Trophoblast cell (in vitro differentiated cells and primary cell): ENCODE measurements at regions not wholly inside any gene's neighbourhood (a gene's known extent, or its start where the extent isn't known, plus 50 kb on each side); places are given as distances from the start of the nearest gene placed in this dataset.

Source experiments
- DNase-seq, 2 donors: peaks; one replicate each; pipeline ENCODE4 v3.0.0-alpha.2; 2016
- H2AFZ ChIP-seq: 2 replicates; pipeline ENCODE4 v1.6.1; 2013; ENCODE audit warnings: low read length, moderate library complexity, mild to moderate bottlenecking; ENCODE audit not compliant: insufficient read depth, poor library complexity
- H2AK5ac ChIP-seq: 2 replicates; pipeline ENCODE4 v1.6.1; 2013; ENCODE audit warnings: mild to moderate bottlenecking, low read length
- H2BK120ac ChIP-seq: 2 replicates; pipeline ENCODE4 v1.6.1; 2013; ENCODE audit warnings: low read length, mild to moderate bottlenecking, moderate library complexity; ENCODE audit not compliant: insufficient read depth, poor library complexity
- H2BK12ac ChIP-seq: 2 replicates; pipeline ENCODE4 v1.6.1; 2013; ENCODE audit warnings: mild to moderate bottlenecking, low read length, moderate library complexity
- H2BK5ac ChIP-seq: 2 replicates; pipeline ENCODE4 v1.6.1; 2013; ENCODE audit warnings: low read length, low read depth, moderate library complexity, mild to moderate bottlenecking; ENCODE audit not compliant: poor library complexity
- H3K14ac ChIP-seq: 2 replicates; pipeline ENCODE4 v1.6.1; 2013; ENCODE audit warnings: mild to moderate bottlenecking, low read length
- H3K18ac ChIP-seq: 2 replicates; pipeline ENCODE4 v1.6.1; 2013; ENCODE audit warnings: mild to moderate bottlenecking, low read length
- H3K23ac ChIP-seq: 2 replicates; pipeline ENCODE4 v1.6.1; 2013; ENCODE audit warnings: low read length
- H3K27ac ChIP-seq: 2 replicates; pipeline ENCODE4 v1.5.1; 2013; ENCODE audit warnings: low read depth, mild to moderate bottlenecking, inconsistent platforms, low read length, moderate library complexity
- H3K27me3 ChIP-seq: 2 replicates; pipeline ENCODE4 v1.6.1; 2013; ENCODE audit warnings: inconsistent platforms, mild to moderate bottlenecking, low read length, moderate library complexity; ENCODE audit not compliant: insufficient read depth
- H3K36me3 ChIP-seq, 2 experiments: 1 replicate in 1 of 2; 2 replicates in 1 of 2; pipeline ENCODE4 v1.6.1; 2013; ENCODE audit warnings: low read length in 2 of 2, mild to moderate bottlenecking in 2 of 2, moderate library complexity in 1 of 2; ENCODE audit not compliant: insufficient read depth in 2 of 2, control insufficient read depth in 1 of 2
- H3K4ac ChIP-seq: 2 replicates; pipeline ENCODE4 v1.6.1; 2013; ENCODE audit warnings: low read depth, mild to moderate bottlenecking, low read length, moderate library complexity
- H3K4me1 ChIP-seq, 2 experiments: 1 replicate in 1 of 2; 2 replicates in 1 of 2; pipeline ENCODE4 v1.6.1; 2013; ENCODE audit warnings: low read length in 2 of 2, mild to moderate bottlenecking in 2 of 2, moderate library complexity in 1 of 2; ENCODE audit not compliant: insufficient read depth in 2 of 2, control insufficient read depth in 1 of 2
- H3K4me2 ChIP-seq: 2 replicates; pipeline ENCODE4 v1.6.1; 2013; ENCODE audit warnings: inconsistent platforms, mild to moderate bottlenecking, low read length, moderate library complexity
- H3K4me3 ChIP-seq: 2 replicates; pipeline ENCODE4 v1.5.1; 2013; ENCODE audit warnings: mild to moderate bottlenecking, low read depth, low read length, inconsistent platforms
- H3K79me1 ChIP-seq: one replicate; pipeline ENCODE4 v1.6.1; 2013; ENCODE audit warnings: low read length
- H3K79me2 ChIP-seq: 2 replicates; pipeline ENCODE4 v1.6.1; 2013; ENCODE audit warnings: low read length, mild to moderate bottlenecking; ENCODE audit not compliant: control insufficient read depth, insufficient read depth, poor library complexity
- H3K9ac ChIP-seq: 2 replicates; pipeline ENCODE4 v1.6.1; 2013; ENCODE audit warnings: mild to moderate bottlenecking, low read length
- H3K9me3 ChIP-seq: 2 replicates; pipeline ENCODE4 v1.6.1; 2013; ENCODE audit warnings: low read depth, mild to moderate bottlenecking, control low read depth, inconsistent platforms, low read length; ENCODE audit not compliant: insufficient read depth
- H4K12ac ChIP-seq: 2 replicates; pipeline ENCODE4 v1.6.1; 2013; ENCODE audit warnings: low read depth, mild to moderate bottlenecking, low read length, moderate library complexity
- H4K8ac ChIP-seq: 2 replicates; pipeline ENCODE4 v1.6.1; 2013; ENCODE audit warnings: low read depth, mild to moderate bottlenecking, low read length, moderate library complexity
- H4K91ac ChIP-seq: one replicate; pipeline ENCODE4 v1.6.1; 2013; ENCODE audit warnings: low read depth, mild to moderate bottlenecking, low read length, moderate library complexity
- WGBS: extraction: QIAGEN DNeasy Blood & Tissue Kit; methylation state at CpG from one replicate; pipeline ENCODE4 v1.1.7; 2013; ENCODE audit warnings: missing lambda C conversion rate; ENCODE audit not compliant: insufficient read length, insufficient coverage; ENCODE audit errors: extremely low coverage; 5-methylcytosine and 5-hydroxymethylcytosine counted together

GRCh38 chr2:204492417-204492816 lies 52.9 kb upstream of the PARD3B start:
- no peaks in the 10 kb centered on the region for H3K9me3 ChIP-seq
- H3K79me2 ChIP-seq, result no peaks in the 10 kb centered on the region
- no peak overlapping the region for H2AK5ac ChIP-seq
- H3K23ac ChIP-seq, result no peak overlapping the region
- no peaks in the 10 kb centered on the region for H3K36me3 ChIP-seq
- no peak overlapping the region for H2AFZ ChIP-seq
- no peak for DNase-seq
- H3K18ac ChIP-seq, result no peak overlapping the region
- H3K27ac ChIP-seq, result no peak overlapping the region
- no peak overlapping the region for H2BK12ac ChIP-seq
- no peak overlapping the region for H3K4me3 ChIP-seq
- H2BK120ac ChIP-seq, result no peak overlapping the region
- no peak overlapping the region for H3K9ac ChIP-seq
- no CpG with 5 or more reads among the region's 2 CpGs for WGBS
- H4K12ac ChIP-seq, result no peak overlapping the region
- no peak overlapping the region for H4K8ac ChIP-seq
- no peak overlapping the region for H3K4me2 ChIP-seq
- no peak overlapping the region for H2BK5ac ChIP-seq
- no peaks in the 10 kb centered on the region for H3K79me1 ChIP-seq
- H3K27me3 ChIP-seq, result no peaks in the 10 kb centered on the region
- no peak overlapping the region for H3K4ac ChIP-seq
- H4K91ac ChIP-seq, result no peak overlapping the region
- no peaks in the 10 kb centered on the region for H3K4me1 ChIP-seq
- H3K14ac ChIP-seq, result no peak overlapping the region

GRCh38 chr2:204494681-204495080 lies 50.6 kb upstream of the PARD3B start:
- H3K14ac ChIP-seq, result no peak overlapping the region
- no peaks in the 10 kb centered on the region for H3K79me1 ChIP-seq
- H3K4ac ChIP-seq, result no peak overlapping the region
- H3K9me3 ChIP-seq, result no peaks in the 10 kb centered on the region
- H2AK5ac ChIP-seq, result no peak overlapping the region
- H3K4me1 ChIP-seq, result no peaks in the 10 kb centered on the region
- no peak overlapping the region for H3K23ac ChIP-seq
- no peak overlapping the region for H3K9ac ChIP-seq
- H3K27me3 ChIP-seq, result no peaks in the 10 kb centered on the region
- H3K4me3 ChIP-seq, result no peak overlapping the region
- no peak overlapping the region for H3K18ac ChIP-seq
- no peak overlapping the region for H2BK120ac ChIP-seq
- no peaks in the 10 kb centered on the region for H3K79me2 ChIP-seq
- no peak overlapping the region for H3K27ac ChIP-seq
- H3K36me3 ChIP-seq, result no peaks in the 10 kb centered on the region
- no peak overlapping the region for H3K4me2 ChIP-seq
- no CpG with 5 or more reads among the region's 3 CpGs for WGBS
- H4K91ac ChIP-seq, result no peak overlapping the region
- H4K12ac ChIP-seq, result no peak overlapping the region
- no peak for DNase-seq
- H2BK5ac ChIP-seq, result no peak overlapping the region
- H2AFZ ChIP-seq, result no peak overlapping the region
- H4K8ac ChIP-seq, result no peak overlapping the region
- H2BK12ac ChIP-seq, result no peak overlapping the region

- Histone ChIP-seq H3K9me3 (no peaks in the 10 kb centered on the region), H3K27ac (no peak overlapping the region), H3K27me3 (no peaks in the 10 kb centered on the region), H2AFZ (no peak overlapping the region), H3K79me2 (no peaks in the 10 kb centered on the region), H3K18ac (no peak overlapping the region), H3K4ac (no peak overlapping the region), H2AK5ac (no peak overlapping the region), H3K23ac (no peak overlapping the region), H4K8ac (no peak overlapping the region), H2BK5ac (no peak overlapping the region), H3K36me3 (no peaks in the 10 kb centered on the region), H3K4me1 (no peaks in the 10 kb centered on the region), H3K4me3 (no peak overlapping the region), H2BK120ac (no peak overlapping the region), H2BK12ac (no peak overlapping the region), H4K12ac (no peak overlapping the region), H4K91ac (no peak overlapping the region), H3K4me2 (no peak overlapping the region), H3K79me1 (no peaks in the 10 kb centered on the region), H3K14ac (no peak overlapping the region), H3K9ac (no peak overlapping the region)
- no peak for DNase-seq
These were observed 49.9 kb upstream of the PARD3B start for GRCh38 chr2:204495381-204495780.
